Gastroesophageal sphincter (tissue), 3 donors: ENCODE measurements at regions not wholly inside any gene's neighbourhood (a gene's known extent, or its start where the extent isn't known, plus 50 kb on each side); places are given as distances from the start of the nearest gene placed in this dataset.

Experiments used
- EP300 ChIP-seq: sonication (generic); formaldehyde crosslinking; IDR thresholded peaks from one replicate; pipeline ENCODE4 v1.6.1; 2017; ENCODE audit warnings: antibody characterized with exemption, mild to moderate bottlenecking
- POLR2A ChIP-seq, 2 donors: fragments of 450-650 bp; IDR thresholded peaks; one replicate each; pipeline ENCODE4 v1.6.1; 2017; ENCODE audit warnings: antibody characterized with exemption in 2 of 2, mild to moderate bottlenecking in 2 of 2, moderate library complexity in 1 of 2
- POLR2AphosphoS5 ChIP-seq: sonication (generic); formaldehyde crosslinking; IDR thresholded peaks from one replicate; pipeline ENCODE4 v1.6.1; 2017; ENCODE audit warnings: antibody characterized with exemption
- TF ChIP-seq, protein P1 (sequence below), 4 experiments: fragments of 200-600 bp in 2 of 4; fragments of 450-650 bp in 2 of 4; sonication (generic) in 1 of 4; IDR thresholded peaks; one replicate each; pipeline ENCODE4 v1.5.1; 2017 to 2019; ENCODE audit warnings: antibody characterized with exemption in 4 of 4, mild to moderate bottlenecking in 2 of 4, moderate library complexity in 2 of 4

DNA sequence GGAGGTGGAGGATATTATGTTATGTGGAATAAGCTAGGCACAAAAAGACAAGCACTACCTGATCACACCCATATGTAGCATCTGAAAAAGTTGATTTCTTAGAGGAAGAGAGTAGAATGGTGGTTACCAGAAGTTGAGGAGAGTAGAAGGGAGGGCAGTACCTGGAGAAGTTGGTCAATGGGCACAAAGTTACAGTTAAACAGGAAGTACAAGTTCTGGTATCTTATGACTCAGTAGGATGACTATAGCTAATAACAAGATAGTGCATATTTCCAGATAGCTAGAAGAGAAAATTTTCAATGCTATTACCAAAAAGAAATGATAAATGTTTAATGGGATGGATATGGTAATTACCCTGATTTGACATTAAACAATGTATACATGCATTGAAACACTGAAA is 686.7 kb downstream of the ISL1 start:
- TF ChIP-seq, protein P1, sequence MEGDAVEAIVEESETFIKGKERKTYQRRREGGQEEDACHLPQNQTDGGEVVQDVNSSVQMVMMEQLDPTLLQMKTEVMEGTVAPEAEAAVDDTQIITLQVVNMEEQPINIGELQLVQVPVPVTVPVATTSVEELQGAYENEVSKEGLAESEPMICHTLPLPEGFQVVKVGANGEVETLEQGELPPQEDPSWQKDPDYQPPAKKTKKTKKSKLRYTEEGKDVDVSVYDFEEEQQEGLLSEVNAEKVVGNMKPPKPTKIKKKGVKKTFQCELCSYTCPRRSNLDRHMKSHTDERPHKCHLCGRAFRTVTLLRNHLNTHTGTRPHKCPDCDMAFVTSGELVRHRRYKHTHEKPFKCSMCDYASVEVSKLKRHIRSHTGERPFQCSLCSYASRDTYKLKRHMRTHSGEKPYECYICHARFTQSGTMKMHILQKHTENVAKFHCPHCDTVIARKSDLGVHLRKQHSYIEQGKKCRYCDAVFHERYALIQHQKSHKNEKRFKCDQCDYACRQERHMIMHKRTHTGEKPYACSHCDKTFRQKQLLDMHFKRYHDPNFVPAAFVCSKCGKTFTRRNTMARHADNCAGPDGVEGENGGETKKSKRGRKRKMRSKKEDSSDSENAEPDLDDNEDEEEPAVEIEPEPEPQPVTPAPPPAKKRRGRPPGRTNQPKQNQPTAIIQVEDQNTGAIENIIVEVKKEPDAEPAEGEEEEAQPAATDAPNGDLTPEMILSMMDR (IDR thresholded peaks at IDR 0.05), result no peak
- TF ChIP-seq POLR2AphosphoS5 (no peak), POLR2A (IDR thresholded peaks at IDR 0.05) (no peak), EP300 (no peak)
